ENCODE measurements at regions not wholly inside any gene's neighbourhood (a gene's known extent, or its start where the extent isn't known, plus 50 kb on each side); places are given as distances from the start of the nearest gene placed in this dataset.

- Histone ChIP-seq H3K4me1 (ENCODE audit: control insufficient read depth in 1 of 2, extremely low read depth in 1 of 2, insufficient read depth in 2 of 2, low read length in 2 of 2) (no peaks in the 10 kb centered on the region), H3K27ac (ENCODE audit: low read length) (no peak overlapping the region), H3K4me3 (ENCODE audit: control insufficient read depth in 1 of 2, extremely low read depth in 1 of 2, low read length in 1 of 2) (no peak overlapping the region), H3K36me3 (ENCODE audit: control insufficient read depth in 2 of 2, extremely low read depth in 1 of 2, insufficient read depth in 1 of 2, low read length in 1 of 2) (no peaks in the 10 kb centered on the region), H3K27me3 (replicated peaks in 1 of 2; ENCODE audit: control insufficient read depth in 2 of 2, extremely low read depth in 1 of 2, insufficient read depth in 2 of 2, low read length in 1 of 2) (no peaks in the 10 kb centered on the region), H3K9me3 (no peaks in the 10 kb centered on the region)
- Mint-ChIP-seq H3K4me1 (no peaks in the 10 kb centered on the region), H3K36me3 (no peaks in the 10 kb centered on the region), H3K4me3 (no peak overlapping the region), H3K27me3 (peaks cover 2 to 5% of the 10 kb centered on the region in 2 donors), H3K9me3 (peaks cover 0 to 8% (median 5%) of the 10 kb centered on the region in 3 donors), H3K27ac (no peak overlapping the region)
- ChIA-PET CTCF (no interaction called here), POLR2A (no interaction called here)
- 72% methylated on average over 2 of the region's 3 CpGs for WGBS (ENCODE audit: insufficient coverage)
- no peak for DNase-seq
- no peak for ATAC-seq (replicated peaks in 1 of 4)
Observed at GRCh38 chr6:8904754-8905153, 469.4 kb upstream of the SLC35B3 start.

GRCh38 chr6:8900056-8900455 is 464.7 kb upstream of the SLC35B3 start:
- H3K36me3 Mint-ChIP-seq: no peaks in the 10 kb centered on the region
- peaks cover 0 to 8% (median 5%) of the 10 kb centered on the region in 3 donors for H3K9me3 Mint-ChIP-seq
- no peak overlapping the region for H3K4me3 Mint-ChIP-seq
- ChIA-PET POLR2A (no interaction called here), CTCF (no interaction called here)
- Histone ChIP-seq H3K36me3 (ENCODE audit: control insufficient read depth in 2 of 2, extremely low read depth in 1 of 2, insufficient read depth in 1 of 2, low read length in 1 of 2) (no peaks in the 10 kb centered on the region), H3K4me3 (ENCODE audit: control insufficient read depth in 1 of 2, extremely low read depth in 1 of 2, low read length in 1 of 2) (no peak overlapping the region), H3K4me1 (ENCODE audit: control insufficient read depth in 1 of 2, extremely low read depth in 1 of 2, insufficient read depth in 2 of 2, low read length in 2 of 2) (no peaks in the 10 kb centered on the region), H3K27ac (ENCODE audit: low read length) (no peak overlapping the region), H3K9me3 (no peaks in the 10 kb centered on the region), H3K27me3 (replicated peaks in 1 of 2; ENCODE audit: control insufficient read depth in 2 of 2, extremely low read depth in 1 of 2, insufficient read depth in 2 of 2, low read length in 1 of 2) (no peaks in the 10 kb centered on the region)
- no peak for DNase-seq
- WGBS (ENCODE audit: insufficient coverage): no CpG with 5 or more reads among the region's 3 CpGs
- H3K4me1 Mint-ChIP-seq: no peaks in the 10 kb centered on the region
- no peak for ATAC-seq (replicated peaks in 1 of 4)
- H3K27ac Mint-ChIP-seq: no peak overlapping the region
- no peaks in the 10 kb centered on the region for H3K27me3 Mint-ChIP-seq

GRCh38 chr6:8889514-8889913 is 454.2 kb upstream of the SLC35B3 start:
- Histone ChIP-seq H3K36me3 (ENCODE audit: control insufficient read depth in 2 of 2, extremely low read depth in 1 of 2, insufficient read depth in 1 of 2, low read length in 1 of 2) (no peaks in the 10 kb centered on the region), H3K4me3 (ENCODE audit: control insufficient read depth in 1 of 2, extremely low read depth in 1 of 2, low read length in 1 of 2) (no peak overlapping the region), H3K27me3 (replicated peaks in 1 of 2; ENCODE audit: control insufficient read depth in 2 of 2, extremely low read depth in 1 of 2, insufficient read depth in 2 of 2, low read length in 1 of 2) (no peaks in the 10 kb centered on the region), H3K9me3 (no peaks in the 10 kb centered on the region), H3K4me1 (ENCODE audit: control insufficient read depth in 1 of 2, extremely low read depth in 1 of 2, insufficient read depth in 2 of 2, low read length in 2 of 2) (no peaks in the 10 kb centered on the region), H3K27ac (ENCODE audit: low read length) (no peak overlapping the region)
- Mint-ChIP-seq H3K27ac (no peak overlapping the region), H3K27me3 (no peaks in the 10 kb centered on the region), H3K9me3 (no peaks in the 10 kb centered on the region), H3K36me3 (no peaks in the 10 kb centered on the region), H3K4me1 (no peaks in the 10 kb centered on the region), H3K4me3 (no peak overlapping the region)
- POLR2A ChIA-PET: no interaction called here
- WGBS (ENCODE audit: insufficient coverage): 94% methylated on average over 2 of the region's 6 CpGs
- DNase-seq (no peak), ATAC-seq (replicated peaks in 1 of 4) (no peak)
- CTCF ChIA-PET: interaction anchor here in 1 of 2 donors (1.3 kb wide), 1 partner anchor 13 kb away, joined by 3 read pairs; no protein-coding TSS in a partner anchor

- DNase-seq (no peak), ATAC-seq (replicated peaks in 1 of 4) (no peak)
- no peak overlapping the region for H3K27ac Mint-ChIP-seq
- POLR2A ChIA-PET: no interaction called here
- Histone ChIP-seq H3K4me3 (ENCODE audit: control insufficient read depth in 1 of 2, extremely low read depth in 1 of 2, low read length in 1 of 2) (no peak overlapping the region), H3K27me3 (replicated peaks in 1 of 2; ENCODE audit: control insufficient read depth in 2 of 2, extremely low read depth in 1 of 2, insufficient read depth in 2 of 2, low read length in 1 of 2) (no peaks in the 10 kb centered on the region), H3K9me3 (no peaks in the 10 kb centered on the region), H3K27ac (ENCODE audit: low read length) (no peak overlapping the region), H3K36me3 (ENCODE audit: control insufficient read depth in 2 of 2, extremely low read depth in 1 of 2, insufficient read depth in 1 of 2, low read length in 1 of 2) (no peaks in the 10 kb centered on the region), H3K4me1 (ENCODE audit: control insufficient read depth in 1 of 2, extremely low read depth in 1 of 2, insufficient read depth in 2 of 2, low read length in 2 of 2) (no peaks in the 10 kb centered on the region)
- 93% methylated on average over 2 of the region's 3 CpGs for WGBS (ENCODE audit: insufficient coverage)
- H3K36me3 Mint-ChIP-seq: no peaks in the 10 kb centered on the region
- CTCF ChIA-PET: no interaction called here
- H3K9me3 Mint-ChIP-seq: peaks cover 0 to 4% (median 2%) of the 10 kb centered on the region in 3 donors
- H3K27me3 Mint-ChIP-seq: no peaks in the 10 kb centered on the region
- no peak overlapping the region for H3K4me3 Mint-ChIP-seq
- no peaks in the 10 kb centered on the region for H3K4me1 Mint-ChIP-seq
Observed at GRCh38 chr6:8888468-8888867, 453.1 kb upstream of the SLC35B3 start.

GRCh38 chr6:8881663-8882062 is 446.3 kb upstream of the SLC35B3 start:
- POLR2A ChIA-PET: no interaction called here
- Histone ChIP-seq H3K36me3 (ENCODE audit: control insufficient read depth in 2 of 2, extremely low read depth in 1 of 2, insufficient read depth in 1 of 2, low read length in 1 of 2) (no peaks in the 10 kb centered on the region), H3K4me1 (ENCODE audit: control insufficient read depth in 1 of 2, extremely low read depth in 1 of 2, insufficient read depth in 2 of 2, low read length in 2 of 2) (no peaks in the 10 kb centered on the region), H3K27ac (ENCODE audit: low read length) (no peak overlapping the region), H3K27me3 (replicated peaks in 1 of 2; ENCODE audit: control insufficient read depth in 2 of 2, extremely low read depth in 1 of 2, insufficient read depth in 2 of 2, low read length in 1 of 2) (no peaks in the 10 kb centered on the region), H3K4me3 (ENCODE audit: control insufficient read depth in 1 of 2, extremely low read depth in 1 of 2, low read length in 1 of 2) (no peak overlapping the region), H3K9me3 (no peaks in the 10 kb centered on the region)
- WGBS (ENCODE audit: insufficient coverage): no CpG with 5 or more reads among the region's 1 CpG
- no peaks in the 10 kb centered on the region for H3K4me1 Mint-ChIP-seq
- no peak overlapping the region for H3K27ac Mint-ChIP-seq
- ATAC-seq (replicated peaks in 1 of 4) (no peak), DNase-seq (no peak)
- no peaks in the 10 kb centered on the region for H3K27me3 Mint-ChIP-seq
- CTCF ChIA-PET: no interaction called here
- no peak overlapping the region for H3K4me3 Mint-ChIP-seq
- no peaks in the 10 kb centered on the region for H3K36me3 Mint-ChIP-seq
- H3K9me3 Mint-ChIP-seq: peaks cover 2 to 12% (median 4%) of the 10 kb centered on the region in 3 donors

GRCh38 chr6:8879334-8879733 is 444.0 kb upstream of the SLC35B3 start:
- no peaks in the 10 kb centered on the region for H3K4me1 Mint-ChIP-seq
- ATAC-seq (replicated peaks in 1 of 4) (no peak), DNase-seq (no peak)
- H3K27ac Mint-ChIP-seq: no peak overlapping the region
- H3K4me3 Mint-ChIP-seq: no peak overlapping the region
- Histone ChIP-seq H3K4me3 (ENCODE audit: control insufficient read depth in 1 of 2, extremely low read depth in 1 of 2, low read length in 1 of 2) (no peak overlapping the region), H3K27ac (ENCODE audit: low read length) (no peak overlapping the region), H3K36me3 (ENCODE audit: control insufficient read depth in 2 of 2, extremely low read depth in 1 of 2, insufficient read depth in 1 of 2, low read length in 1 of 2) (no peaks in the 10 kb centered on the region), H3K27me3 (replicated peaks in 1 of 2; ENCODE audit: control insufficient read depth in 2 of 2, extremely low read depth in 1 of 2, insufficient read depth in 2 of 2, low read length in 1 of 2) (no peaks in the 10 kb centered on the region), H3K9me3 (no peaks in the 10 kb centered on the region), H3K4me1 (ENCODE audit: control insufficient read depth in 1 of 2, extremely low read depth in 1 of 2, insufficient read depth in 2 of 2, low read length in 2 of 2) (no peaks in the 10 kb centered on the region)
- POLR2A ChIA-PET: no interaction called here
- peaks cover 2 to 12% (median 4%) of the 10 kb centered on the region in 3 donors for H3K9me3 Mint-ChIP-seq
- CTCF ChIA-PET: no interaction called here
- no peaks in the 10 kb centered on the region for H3K27me3 Mint-ChIP-seq
- no peaks in the 10 kb centered on the region for H3K36me3 Mint-ChIP-seq
- WGBS (ENCODE audit: insufficient coverage): no CpG with 5 or more reads among the region's 1 CpG

GRCh38 chr6:8875986-8876385 is 440.6 kb upstream of the SLC35B3 start:
- POLR2A ChIA-PET: no interaction called here
- H3K4me1 Mint-ChIP-seq: no peaks in the 10 kb centered on the region
- no peaks in the 10 kb centered on the region for H3K4me1 ChIP-seq (ENCODE audit: control insufficient read depth in 1 of 2, extremely low read depth in 1 of 2, insufficient read depth in 2 of 2, low read length in 2 of 2)
- no peaks in the 10 kb centered on the region for H3K27me3 Mint-ChIP-seq
- CTCF ChIA-PET: no interaction called here
- no peak overlapping the region for H3K27ac Mint-ChIP-seq
- 80% methylated on average over 1 of the region's 4 CpGs for WGBS (ENCODE audit: insufficient coverage)
- no peaks in the 10 kb centered on the region for H3K9me3 ChIP-seq
- ATAC-seq (replicated peaks in 1 of 4): no peak
- peaks cover 0 to 8% (median 4%) of the 10 kb centered on the region in 3 donors for H3K9me3 Mint-ChIP-seq
- no peaks in the 10 kb centered on the region for H3K36me3 Mint-ChIP-seq
- H3K27me3 ChIP-seq (replicated peaks in 1 of 2; ENCODE audit: control insufficient read depth in 2 of 2, extremely low read depth in 1 of 2, insufficient read depth in 2 of 2, low read length in 1 of 2): no peaks in the 10 kb centered on the region
- H3K36me3 ChIP-seq (ENCODE audit: control insufficient read depth in 2 of 2, extremely low read depth in 1 of 2, insufficient read depth in 1 of 2, low read length in 1 of 2): no peaks in the 10 kb centered on the region
- no peak for DNase-seq
- H3K27ac ChIP-seq (ENCODE audit: low read length): no peak overlapping the region
- no peak overlapping the region for H3K4me3 ChIP-seq (ENCODE audit: control insufficient read depth in 1 of 2, extremely low read depth in 1 of 2, low read length in 1 of 2)
- no peak overlapping the region for H3K4me3 Mint-ChIP-seq
